HG02943 (cell line): ENCODE measurements at regions not wholly inside any gene's neighbourhood (a gene's known extent, or its start where the extent isn't known, plus 50 kb on each side); places are given as distances from the start of the nearest gene placed in this dataset.
A peak's percentile ranks its signal among the peaks of the same experiment; 100 is the strongest.
"Not testable (repeated sequence)": the region's sequence is repeated elsewhere in the genome, so short reads cannot be mapped to it uniquely, and the experiment has no call there.

Experiments
- ATAC-seq: cut with Tn5 transposase; IDR thresholded peaks from one replicate; pipeline ENCODE4 v1.9.1; 2021; ENCODE audit warnings: mild to moderate bottlenecking, low read depth, moderate library complexity; ENCODE audit not compliant: unreplicated experiment

DNA sequence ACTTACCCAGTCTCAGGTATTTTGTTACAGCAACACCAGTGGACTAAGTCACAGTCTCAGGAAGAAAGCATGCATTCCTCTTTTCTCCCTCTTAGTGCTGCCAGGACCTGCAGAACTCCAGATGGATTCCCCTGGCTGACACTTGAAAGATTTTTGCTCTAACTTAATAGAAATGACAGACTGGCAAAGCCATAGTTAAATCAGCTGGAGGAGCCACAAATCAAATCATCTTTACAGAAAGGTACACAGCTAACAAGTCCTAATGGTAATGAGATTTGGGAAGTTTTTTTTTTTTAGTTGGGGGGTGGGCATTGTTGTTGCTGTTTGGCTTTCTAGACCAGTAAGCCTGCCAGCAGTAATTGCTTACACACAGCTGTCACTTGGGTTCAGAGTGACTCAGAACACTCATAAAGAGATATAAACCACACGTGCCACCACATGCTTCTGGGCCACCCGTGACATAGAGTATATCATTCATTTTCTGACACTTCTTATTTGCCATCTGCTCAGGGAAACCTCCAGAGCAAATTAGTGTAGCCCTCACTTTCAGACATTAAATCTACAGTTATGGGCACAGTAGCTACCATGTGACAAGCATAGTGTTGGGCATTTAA, 72.4 kb downstream of the FH start:
- no peak for ATAC-seq

DNA sequence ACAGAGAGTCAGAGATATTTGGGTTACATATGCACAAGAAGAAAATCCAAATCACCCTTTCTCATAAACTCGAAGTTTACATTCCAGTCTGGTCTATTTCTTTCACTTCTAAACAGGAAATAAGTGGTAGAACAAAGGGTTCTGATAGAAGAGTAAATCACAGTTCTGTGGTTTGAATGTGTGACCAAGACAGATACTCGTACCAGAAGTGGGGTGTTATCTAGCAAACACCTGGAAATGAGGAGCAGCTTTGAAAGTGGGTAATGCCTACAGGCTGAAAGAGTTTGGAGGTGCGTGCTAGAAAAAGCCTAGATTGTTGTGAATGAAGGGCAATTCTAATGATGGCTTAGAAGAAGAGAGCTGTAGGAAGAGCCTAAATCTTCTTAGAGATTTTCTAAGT, 74.7 kb downstream of the FH start:
- no peak for ATAC-seq

GRCh38 chr1:241443561-241443960, 76.0 kb downstream of the FH start:
- no peak for ATAC-seq

DNA sequence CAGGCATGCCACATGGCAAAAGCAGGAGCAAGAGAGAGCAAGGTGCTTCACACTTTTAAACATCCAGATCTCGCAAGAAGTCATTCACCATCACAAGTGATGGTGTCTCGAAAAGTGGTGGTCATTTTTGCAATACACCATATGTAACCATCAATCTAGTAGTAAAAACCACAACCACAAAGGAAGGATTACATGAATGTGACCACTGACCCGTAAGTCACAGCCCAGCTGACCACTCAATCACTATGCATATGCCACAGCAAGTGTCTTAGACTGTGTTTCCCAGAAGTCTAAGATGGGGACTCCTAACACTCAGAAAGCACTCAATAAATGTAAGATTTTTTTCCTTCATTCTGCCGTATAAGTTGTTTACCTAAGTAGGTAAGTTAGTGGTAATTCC, 76.9 kb downstream of the FH start:
- ATAC-seq: no peak

GRCh38 chr1:241440904-241441303, 78.7 kb downstream of the FH start:
- no peak for ATAC-seq

- not testable (repeated sequence) for ATAC-seq
Observed at GRCh38 chr1:241438686-241439085, 80.9 kb downstream of the FH start.

DNA sequence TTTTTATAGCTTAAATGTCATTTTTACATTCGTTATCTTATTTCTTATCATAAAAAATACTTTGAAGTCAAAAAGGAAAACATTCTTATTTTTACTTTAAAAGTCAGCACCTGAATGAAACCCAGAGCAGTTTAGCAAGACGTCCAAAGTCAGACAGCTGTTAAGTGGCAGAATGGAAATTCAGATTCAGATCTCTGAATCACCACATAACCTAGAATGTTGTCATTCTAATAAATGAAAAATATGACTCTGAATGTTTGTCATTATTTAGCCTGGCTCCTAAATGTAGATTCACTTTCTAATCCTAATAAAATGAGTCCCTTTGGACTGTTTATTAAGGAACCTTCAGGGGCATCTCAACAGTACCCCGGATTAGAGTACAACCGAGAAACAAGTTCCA, 75.2 kb upstream of the RGS7 start:
- ATAC-seq: no peak

- not testable (repeated sequence) for ATAC-seq
Observed at GRCh38 chr1:241425091-241425490, 68.1 kb upstream of the RGS7 start.

- ATAC-seq: peak; percentile 11
Observed at GRCh38 chr1:241424480-241424971, 67.5 kb upstream of the RGS7 start.

GRCh38 chr1:241423541-241424479, 66.8 kb upstream of the RGS7 start:
- ATAC-seq: peak; percentile 84

DNA sequence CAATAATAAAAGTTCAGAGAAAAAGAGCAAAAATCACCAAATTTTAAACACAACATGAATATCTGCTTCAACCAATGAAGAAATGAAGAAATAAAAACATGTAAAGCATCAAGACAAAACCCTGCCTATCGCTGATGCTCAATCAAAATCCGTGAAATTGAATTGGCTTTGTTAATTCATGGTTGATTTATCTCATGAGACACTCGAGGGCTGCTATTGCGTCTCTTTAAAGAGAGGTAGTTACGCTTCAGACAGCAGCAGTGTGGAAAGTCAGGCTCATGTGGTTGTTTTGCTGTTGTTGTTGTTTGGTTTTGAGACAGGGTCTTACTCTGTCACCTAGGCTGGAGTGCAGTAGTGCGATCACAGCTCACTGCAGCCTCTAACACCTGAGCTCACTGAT, 65.5 kb upstream of the RGS7 start:
- ATAC-seq: no peak

DNA sequence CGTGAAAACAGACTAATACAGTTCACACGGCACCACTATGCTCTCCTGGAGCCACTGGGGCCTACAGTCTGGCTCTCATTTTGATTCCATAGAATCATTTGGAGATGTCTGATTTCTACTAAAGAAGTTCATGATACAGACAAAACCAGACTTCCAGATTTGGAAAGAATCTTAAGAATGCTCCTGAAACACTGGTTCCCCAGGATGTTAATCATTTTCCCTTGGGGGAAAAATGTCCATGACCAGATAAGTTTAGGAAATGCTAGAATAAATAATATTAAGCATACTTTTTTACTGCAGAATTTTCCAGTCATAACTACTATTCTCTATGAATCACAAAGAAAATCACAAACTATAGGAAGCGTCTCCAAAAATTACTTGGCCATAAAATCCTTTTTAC, 63.0 kb upstream of the RGS7 start:
- ATAC-seq: no peak

GRCh38 chr1:241417258-241417657, 60.3 kb upstream of the RGS7 start:
- no peak for ATAC-seq

DNA sequence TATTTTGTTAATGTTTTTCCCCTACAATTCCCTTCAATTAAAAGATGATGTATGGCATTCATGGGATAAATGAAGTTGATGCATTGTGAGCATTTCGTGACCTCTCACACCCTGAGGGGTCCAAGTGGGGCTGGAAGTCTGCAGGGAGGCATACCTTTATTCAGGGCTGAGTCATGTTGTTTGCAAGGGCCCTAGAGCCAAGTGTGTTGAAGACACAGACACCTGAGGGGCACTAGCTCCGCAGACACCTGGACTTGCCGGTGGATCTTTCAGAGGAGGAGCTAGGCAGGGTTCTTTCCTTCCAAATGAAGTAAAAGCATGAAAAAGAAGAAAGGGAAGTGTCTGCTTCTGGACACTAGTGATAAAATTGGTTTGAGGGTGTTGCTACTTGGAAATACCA, 57.0 kb upstream of the RGS7 start:
- ATAC-seq: no peak

GRCh38 chr1:241413386-241413785, 56.4 kb upstream of the RGS7 start:
- ATAC-seq: no peak

GRCh38 chr1:241412646-241413045, 55.6 kb upstream of the RGS7 start:
- ATAC-seq: no peak

DNA sequence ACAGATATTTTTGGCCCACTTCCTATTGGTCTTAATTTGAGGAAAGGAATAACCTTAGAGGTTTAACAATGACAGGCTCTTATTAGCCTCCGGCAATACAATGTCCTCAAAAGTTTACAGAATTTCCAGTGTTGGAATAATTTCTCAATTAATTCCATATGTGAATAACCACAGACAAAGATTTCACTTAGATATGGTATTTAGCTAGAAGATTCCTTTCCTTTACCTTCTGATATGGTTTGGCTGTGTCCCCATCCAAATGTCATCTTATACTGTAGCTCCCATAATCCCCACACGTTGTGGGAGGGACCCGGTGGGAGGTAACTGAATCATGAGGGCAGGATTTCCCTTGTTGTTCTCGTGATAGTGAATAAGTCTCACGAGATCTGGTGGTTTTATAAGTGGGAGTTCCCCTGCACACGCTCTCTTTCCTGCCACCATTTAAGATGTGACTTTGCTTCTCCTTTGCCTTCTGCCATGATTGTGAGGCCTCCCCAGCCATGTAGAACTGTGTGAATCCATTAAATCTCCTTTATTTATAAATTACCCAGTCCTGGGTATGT, 54.9 kb upstream of the RGS7 start:
- ATAC-seq: no peak

GRCh38 chr1:241411056-241411775, 54.2 kb upstream of the RGS7 start:
- ATAC-seq: no peak

- no peak for ATAC-seq
Observed at GRCh38 chr1:241408170-241408569, 51.2 kb upstream of the RGS7 start.
